Activated CD4-positive, alpha-beta T cell treated with anti-CD3 and anti-CD28 coated beads, Interleukin-2, amount 50 U/mL, for 48 hours (primary cell): ENCODE measurements at regions not wholly inside any gene's neighbourhood (a gene's known extent, or its start where the extent isn't known, plus 50 kb on each side); places are given as distances from the start of the nearest gene placed in this dataset.
"Not testable (repeated sequence)": the region's sequence is repeated elsewhere in the genome, so short reads cannot be mapped to it uniquely, and the experiment has no call there.

Experiments used
- DNase-seq, 2 experiments: peaks; one replicate each; pipeline ENCODE4 v3.0.0-alpha.2; 2020

DNA sequence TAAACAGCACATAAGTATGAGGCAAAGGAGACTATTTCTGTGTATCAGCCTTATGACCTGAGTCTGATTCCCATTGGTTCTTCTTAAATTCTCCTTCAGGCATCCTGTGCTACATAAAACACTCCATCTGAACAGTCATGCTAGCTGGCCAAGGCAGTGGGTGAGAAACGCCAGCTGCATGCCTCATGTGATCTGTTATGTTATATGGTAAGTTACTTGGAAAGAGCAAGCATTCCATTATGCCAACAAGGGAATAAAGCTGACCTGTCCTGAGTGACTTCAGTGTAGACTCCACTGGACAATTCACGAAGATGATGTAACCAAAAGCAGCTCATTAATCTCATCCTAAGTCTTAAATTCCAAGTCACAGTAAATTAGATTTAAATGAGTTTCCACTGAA lies 216.5 kb upstream of the FN1 start:
- no peak for DNase-seq

DNA sequence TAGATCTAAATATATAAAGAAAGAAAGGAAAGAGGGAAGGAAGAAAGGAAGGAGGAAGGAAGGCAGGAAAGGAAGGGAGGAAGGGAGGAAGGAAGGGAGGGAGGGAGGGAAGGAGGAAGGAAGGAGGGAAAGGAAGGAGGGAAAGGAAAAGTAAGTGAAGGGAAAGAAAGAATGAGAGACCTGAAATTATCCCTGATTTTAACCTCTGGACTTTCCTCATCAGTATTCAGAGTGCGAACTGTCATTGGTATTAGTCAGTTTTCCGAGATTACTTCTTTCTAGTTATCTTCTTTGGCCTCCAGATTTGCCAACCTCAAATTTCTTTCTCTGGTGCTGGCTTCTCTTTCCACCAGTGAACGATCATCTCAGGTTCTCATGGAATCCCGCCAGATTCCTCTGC lies 215.5 kb upstream of the FN1 start:
- DNase-seq, result no peak

DNA sequence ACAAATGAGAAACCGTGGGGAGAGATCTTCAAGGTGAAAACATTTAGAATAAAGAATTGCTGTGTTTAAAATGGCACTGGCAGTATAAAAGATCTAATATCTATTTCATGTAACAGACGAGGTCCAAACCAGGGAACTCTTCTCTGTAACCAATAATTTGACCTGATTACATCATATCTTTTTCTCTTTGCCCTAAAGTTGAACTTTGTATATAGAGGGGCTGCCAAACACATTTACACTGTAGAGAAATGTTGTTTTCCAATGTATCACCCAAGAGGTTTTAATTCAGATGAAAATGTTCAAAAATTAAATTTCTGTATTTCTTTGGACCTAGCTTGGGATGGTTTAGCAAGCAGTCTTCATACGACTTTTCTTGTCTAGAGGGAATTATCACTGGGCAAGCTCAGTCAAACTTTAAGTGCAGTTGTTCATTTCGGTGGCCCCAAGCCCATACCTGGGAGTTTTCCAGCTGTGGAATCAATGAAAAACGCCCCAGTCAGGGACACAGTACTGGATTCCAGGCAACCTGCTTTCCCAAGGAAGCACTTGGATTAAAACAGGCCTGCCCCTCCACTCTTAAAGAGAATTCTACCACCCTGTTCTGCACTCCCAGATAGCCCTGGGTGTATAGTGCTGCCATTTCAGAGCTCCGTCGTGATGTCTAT lies 208.5 kb upstream of the FN1 start:
- no peak for DNase-seq

DNA sequence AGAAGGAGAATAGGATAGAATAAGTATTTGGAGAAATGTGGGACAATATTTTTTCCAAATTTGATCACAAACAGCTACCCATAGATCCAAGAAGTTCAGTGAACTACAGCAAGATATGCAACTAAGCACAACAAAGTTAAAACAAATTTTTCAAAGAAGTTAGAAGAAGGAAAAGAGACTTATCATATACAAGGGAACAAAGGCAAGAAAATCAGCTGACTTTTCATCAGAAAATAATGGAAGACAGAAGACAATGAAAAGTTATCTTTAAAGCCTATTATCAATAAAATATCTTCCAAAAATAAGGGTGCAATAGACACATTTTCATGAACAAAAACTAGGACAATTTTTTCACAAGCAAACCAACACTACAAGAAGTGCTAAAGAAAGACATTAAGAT lies 202.8 kb upstream of the FN1 start:
- DNase-seq, result no peak

DNA sequence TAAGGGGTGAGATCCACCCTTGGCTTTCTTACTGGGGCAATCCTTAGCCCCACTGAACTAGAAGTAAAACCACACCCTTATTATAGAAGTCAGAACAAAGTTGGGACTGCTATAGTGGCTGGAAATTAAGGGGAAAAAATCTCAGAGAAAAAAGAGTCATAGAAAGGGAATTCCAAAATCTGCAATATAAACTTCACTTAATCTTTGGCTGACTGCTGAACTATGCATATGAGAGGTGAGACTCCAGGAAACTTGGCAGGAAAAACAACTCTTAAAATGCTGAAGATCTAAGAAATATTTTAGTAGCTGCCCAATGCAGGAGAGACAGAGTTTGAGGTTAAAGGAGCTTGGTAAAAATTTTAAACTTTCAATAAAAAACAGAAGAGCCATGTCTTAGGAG lies 201.8 kb upstream of the FN1 start:
- no peak for DNase-seq

DNA sequence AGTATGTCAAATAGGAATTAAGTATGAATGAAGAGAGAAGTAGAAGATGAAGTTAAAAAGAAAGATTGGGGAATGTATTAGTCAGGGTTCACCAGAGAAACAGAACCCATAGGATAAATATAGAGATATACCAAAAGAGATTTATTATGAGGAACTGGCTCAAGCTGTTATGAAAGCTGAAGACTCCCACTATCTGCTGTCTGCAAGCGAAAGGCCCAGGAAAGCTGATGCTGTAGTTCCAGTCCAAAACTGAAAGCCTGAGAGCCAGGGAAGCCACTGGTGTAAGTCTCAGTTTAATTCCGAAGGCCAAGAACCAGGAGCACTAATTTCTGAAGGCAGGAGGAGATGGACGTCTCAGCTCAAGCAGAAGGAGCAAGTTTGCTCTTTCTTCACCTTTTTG lies 200.9 kb upstream of the FN1 start:
- no peak for DNase-seq

DNA sequence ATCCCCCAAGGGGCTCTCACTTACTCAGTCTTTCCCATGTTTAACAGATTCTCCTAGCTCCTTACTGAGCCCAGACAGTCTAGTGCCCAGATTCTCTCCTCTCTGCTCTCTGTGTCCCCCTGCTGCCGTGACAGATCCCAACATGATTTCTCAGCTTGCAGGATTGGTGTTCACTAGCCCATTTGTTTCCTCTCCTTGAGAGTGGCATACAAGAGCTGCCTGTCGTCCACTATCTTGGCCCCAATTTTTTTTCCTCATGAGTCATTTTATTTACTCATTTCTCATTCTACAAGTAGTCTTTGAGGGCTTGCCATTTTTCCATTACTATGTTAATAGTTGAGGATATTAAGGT lies 199.9 kb upstream of the FN1 start:
- no peak for DNase-seq

DNA sequence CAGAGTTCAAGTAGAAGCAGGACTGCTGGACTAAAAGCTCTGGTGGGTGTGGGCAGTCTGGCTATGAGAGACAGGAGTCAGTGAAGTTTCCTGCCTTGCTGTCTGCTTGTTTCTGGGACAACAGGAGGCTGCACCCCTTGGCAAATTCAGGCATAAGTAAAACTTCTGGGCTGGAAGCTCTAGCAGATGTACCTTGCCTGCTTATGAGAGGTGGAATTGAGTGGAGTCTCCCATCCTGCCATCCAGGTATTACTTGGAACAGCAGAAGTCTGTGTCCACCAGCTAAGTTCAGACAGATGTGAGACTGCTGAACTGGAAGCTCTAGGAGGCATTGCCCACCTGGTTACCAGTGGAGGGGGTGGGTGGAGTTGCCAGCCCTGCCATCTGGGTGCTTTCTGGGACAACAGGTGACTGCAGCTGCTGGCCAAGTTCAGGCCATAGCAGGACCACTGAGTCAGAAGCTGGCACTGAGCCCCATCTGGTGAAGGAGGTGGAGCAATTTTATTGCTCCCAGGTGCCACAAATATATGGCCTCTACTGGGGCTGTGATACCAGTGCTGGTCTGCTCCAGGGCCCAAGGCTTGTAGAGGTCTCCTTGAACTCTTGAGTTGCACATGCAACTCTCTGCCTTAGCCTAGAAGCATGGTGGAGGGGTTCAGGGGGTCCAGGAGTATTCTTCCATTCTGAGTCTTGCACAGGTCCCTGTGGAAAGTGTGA lies 199.4 kb upstream of the FN1 start:
- DNase-seq, result no peak

DNA sequence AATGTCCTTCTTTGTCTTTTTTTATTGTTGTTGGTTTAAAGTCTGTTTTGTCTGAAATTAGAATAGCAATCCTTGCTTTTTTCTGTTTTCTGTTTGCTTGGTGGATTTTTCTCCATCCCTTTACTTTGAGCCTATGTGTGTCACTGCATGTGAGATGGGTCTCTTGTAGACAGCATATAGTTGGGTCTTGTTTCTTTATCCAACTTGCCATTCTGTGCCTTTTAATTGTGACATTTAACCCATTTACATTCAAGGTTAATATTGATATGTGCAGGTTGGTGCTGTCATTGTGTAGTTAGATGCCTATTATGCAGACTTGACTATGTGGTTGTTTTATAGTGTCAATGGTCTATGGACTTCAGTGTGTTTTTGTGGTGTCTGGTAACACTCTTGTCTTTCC lies 197.5 kb upstream of the FN1 start:
- no peak for DNase-seq

DNA sequence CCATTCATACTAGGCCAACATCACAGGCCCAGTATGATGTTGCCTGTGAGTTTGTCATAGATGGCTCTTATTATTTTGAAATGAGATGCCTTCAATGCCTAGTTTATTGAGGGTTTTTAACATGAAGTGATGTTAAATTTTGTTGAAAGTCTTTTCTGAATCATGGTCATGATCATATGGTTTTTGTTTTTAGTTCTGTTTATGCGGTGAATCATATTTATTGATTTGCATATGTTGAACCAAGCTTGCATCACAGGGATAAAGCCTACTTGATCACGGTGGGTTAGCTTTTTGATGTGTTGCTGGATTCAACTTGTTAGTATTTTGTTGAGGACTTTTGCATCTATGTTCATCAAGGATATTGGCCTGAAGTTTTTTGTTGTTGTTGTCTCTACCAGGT lies 195.8 kb upstream of the FN1 start:
- no peak for DNase-seq

DNA sequence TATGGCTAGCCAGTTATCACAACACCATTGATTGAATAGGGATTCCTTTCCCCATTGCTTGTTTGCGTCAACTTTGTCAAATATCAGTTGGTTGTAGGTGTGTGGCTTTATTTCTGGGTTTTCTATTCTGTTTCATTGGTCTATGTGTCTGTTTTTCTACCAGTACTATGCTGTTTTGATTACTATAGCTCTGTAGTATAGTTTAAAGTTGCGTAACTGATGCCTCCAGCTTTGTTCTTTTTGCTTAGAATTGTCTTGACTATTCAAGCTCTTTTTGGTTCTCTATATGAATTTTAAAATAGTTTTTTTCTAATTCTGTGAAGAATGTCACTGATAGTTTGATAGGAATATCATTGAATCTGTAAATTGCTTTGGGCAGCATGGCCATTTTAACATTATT lies 194.9 kb upstream of the FN1 start:
- DNase-seq, result not testable (repeated sequence)

DNA sequence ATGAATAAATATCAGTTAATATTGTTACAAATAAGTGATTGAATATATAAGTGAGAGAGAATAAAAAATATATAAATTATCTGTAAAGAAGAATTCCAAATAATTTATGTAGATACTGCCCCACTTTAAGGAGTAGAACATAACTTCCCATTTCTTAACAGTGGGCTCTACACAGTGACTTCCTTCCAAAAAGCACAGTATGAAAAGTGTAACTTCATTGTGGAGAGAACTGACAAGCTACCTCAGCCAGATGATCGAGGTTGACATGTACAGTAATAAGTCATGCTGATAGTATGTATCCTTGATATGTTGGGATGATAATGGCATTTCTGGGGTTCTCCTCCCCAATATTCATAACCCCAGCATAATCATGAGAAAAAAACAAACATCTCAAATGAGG lies 191.9 kb upstream of the FN1 start:
- no peak for DNase-seq

DNA sequence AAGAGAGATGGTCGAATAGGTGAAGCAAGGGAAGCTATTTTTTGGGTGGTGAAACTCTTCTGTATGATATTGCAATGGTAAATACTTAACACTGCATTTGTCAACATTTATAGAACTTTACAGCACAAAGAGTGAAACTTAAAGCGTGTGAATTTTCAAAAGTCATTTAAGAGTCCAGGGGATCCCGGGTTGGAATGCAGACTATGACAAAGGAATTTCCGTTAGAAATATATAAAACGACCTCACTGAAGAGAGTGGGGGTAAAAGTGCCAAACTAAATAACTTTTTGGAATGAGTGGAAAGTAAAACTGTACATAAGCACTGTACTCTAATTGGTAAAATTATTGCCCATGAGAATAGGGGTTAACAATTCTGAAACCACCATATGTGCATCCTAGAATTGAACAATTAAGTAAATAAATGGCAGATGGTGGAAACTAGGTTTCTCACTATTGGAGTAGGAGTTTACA lies 191.0 kb upstream of the FN1 start:
- DNase-seq, result no peak

DNA sequence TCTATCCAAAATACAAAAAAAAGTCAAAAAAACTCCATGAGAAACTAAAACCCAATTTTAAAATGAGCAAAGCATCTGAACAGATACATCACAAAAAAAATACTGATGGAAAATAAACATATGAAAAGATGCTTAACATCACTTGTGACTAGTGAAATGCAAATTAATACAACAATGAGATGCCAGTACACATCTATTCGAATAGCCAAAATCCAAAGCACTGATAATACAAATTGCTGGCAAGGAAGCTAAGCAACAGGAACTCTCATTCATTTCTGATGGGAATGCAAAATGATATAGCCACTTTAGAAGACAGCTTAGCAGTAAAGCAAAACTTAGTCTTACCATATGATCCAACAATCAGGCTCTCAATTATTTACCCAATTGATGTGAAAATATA lies 190.2 kb upstream of the FN1 start:
- no peak for DNase-seq

DNA sequence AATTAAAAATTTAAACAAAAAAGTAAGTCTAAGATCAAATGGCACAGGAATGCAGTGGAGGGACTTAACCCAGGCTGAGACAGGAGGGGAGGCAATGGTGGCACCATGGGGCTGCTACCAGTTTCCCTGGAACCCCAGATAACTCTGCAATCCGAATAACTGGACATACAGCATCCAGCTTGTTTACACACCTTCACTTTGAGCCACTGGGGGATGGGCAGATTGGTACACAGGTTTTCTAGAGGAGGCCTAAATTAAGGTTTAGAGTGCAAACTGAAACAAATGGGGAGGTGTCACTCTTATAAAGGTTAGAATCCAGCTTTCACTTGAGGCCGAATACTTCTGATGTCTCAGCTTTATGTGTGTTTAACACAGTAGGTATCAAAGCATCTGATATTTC lies 189.3 kb upstream of the FN1 start:
- DNase-seq, result no peak

DNA sequence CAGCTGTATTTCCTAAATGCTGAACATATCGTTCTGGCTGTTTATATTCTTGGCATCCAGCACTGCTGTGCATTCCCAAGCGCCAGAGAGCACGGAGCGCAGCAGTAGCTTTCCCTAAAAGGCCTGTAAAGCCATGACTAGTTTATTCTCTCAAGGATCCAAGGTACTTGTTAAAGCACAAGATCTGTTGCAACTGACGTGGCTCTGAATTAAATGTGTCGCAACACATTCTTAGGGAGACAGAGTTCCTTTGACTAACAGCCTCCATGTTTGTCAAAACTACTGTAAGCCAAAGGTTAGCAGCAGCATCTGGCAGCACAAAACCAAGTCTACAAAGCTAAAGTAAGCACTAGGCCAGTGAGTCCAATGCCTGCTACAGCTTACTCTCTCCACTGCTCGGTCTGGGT lies 188.6 kb upstream of the FN1 start:
- no peak for DNase-seq

DNA sequence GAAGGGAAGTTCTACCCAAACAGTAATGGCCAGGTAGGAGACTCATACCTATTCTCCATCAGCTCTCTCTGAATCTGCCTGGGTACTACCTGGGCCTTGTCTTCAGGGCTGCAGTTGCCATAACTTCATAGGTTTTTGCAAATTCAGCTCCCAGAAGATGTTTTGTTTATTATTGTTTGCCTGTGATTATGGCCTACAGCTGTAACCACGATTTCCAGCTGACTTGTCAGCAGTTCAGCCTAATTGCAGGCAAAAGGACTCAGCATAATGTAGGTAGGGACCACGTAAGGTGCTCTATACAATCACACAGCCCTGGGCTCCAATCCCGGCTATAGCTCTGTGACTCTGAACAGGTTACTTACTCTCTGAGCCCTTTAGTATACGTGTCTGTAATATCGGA lies 187.0 kb upstream of the FN1 start:
- DNase-seq, result no peak

DNA sequence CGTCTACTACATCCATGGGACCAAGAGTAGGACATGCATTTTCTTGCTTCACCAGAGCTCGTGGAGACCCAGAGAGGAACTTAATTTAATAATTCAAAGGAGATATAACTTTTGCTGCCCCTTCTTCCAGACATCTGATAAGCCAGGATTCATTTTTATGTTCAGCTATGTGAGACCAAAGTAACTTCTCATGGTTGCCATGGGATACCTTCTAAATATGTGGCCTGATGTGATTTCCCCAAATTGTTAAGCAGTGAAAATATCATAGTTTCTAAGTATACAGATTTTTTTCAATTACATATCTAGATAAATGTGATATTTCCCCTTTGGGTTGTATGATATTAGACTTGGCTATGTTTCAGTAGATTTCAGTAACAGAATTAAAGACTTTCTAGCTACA lies 185.5 kb upstream of the FN1 start:
- DNase-seq, result no peak

DNA sequence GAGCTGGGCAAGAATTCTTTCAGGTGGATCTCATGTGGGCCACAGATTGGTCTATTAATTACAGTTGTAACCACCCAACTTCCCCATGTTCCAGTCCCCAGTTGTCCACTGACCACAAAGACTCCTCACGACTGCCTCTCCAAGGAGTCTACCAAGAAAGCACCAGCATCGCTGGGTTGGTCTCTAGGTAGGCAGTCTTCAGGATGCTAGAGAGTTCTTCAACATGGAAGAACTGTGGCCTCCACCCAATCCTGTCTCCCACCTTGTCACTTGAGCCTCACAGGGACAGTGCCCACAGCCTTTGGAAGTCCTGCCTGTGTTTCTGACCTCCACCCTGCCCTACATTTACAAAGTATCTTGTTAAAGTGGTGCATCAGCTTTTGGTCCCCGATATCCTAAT lies 184.7 kb upstream of the FN1 start:
- no peak for DNase-seq

DNA sequence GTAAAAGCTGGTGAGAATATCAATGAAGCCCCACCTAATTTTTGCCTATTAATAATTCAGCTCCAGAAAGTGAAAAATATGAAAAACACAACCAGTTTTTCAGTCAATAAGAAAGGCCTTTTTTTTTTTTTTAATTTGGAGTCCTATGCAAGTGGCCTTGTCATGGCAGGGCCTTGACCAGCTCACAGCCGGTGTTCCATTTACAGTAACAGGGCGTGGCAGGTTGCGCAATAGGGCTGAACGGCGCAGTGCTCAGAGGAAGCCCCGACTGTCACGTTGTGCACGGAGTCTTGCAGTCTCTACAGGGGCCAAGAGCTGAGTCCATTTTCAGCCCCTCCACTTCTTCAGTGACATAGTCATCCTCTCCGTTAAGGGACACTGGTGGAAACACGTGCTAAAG lies 184.1 kb upstream of the FN1 start:
- no peak for DNase-seq

DNA sequence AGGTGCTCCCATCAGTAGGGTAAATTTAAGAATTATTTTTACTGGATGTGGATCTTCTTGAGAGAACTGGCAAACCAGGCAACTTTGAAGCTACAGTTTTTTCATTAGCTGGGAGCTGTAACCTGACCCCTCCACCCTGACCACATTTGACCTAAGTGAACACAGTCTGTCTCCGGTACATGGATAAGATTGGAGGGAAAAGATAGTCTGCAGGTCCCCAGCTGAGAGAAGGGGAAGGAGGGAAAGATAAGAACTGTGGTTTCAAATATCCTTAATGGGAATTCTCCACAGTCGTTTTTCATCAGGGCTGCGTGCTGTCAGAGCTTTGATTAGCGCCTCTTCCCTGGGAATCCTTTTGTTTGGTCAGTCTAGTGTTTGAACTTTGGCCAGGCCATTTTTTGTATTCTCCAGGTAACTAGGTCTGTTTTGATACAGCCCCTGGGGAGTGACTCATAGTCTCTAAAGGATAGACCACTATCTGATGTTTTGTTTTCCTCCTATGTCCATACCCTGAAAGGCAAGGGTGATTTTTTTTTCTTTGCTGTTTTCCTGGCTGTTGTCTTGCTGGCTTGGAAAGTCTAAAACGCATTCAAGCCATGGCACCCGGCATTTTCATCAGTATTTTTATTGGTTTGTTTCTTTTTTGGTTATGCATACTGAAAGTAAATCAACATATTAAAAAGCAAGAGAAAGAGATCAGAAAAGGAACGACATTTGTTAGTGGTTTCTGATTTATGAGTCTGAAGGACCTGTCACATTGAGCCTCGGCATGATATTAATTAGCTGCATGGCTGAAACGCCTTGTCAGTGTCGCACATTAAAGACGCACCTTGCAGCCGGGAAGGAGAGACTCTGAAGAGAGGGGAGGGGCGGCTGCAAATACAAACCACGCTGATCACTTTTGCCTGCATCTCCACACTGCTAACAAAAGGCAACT lies 183.4 kb upstream of the FN1 start:
- DNase-seq, result peak in 1 of 2 experiments; percentile 6

DNA sequence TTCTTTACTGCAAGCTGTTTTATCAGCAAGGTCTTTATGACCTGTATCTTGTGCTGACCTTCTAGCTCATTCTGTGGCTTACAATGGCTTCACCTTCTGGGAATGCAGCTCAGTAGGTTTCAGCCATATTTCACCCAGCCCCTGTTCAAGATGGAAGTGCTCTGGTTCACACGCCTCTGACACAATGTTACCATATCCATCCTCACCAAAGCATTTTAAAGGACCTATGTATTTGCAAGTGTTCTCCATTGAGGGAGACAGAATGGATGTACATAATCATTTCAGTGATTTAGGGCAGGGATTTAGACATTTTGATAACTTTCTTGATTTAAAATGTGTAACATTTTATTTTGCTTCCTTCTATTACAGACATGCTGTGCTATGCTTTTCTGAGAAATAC lies 182.3 kb upstream of the FN1 start:
- DNase-seq, result no peak

DNA sequence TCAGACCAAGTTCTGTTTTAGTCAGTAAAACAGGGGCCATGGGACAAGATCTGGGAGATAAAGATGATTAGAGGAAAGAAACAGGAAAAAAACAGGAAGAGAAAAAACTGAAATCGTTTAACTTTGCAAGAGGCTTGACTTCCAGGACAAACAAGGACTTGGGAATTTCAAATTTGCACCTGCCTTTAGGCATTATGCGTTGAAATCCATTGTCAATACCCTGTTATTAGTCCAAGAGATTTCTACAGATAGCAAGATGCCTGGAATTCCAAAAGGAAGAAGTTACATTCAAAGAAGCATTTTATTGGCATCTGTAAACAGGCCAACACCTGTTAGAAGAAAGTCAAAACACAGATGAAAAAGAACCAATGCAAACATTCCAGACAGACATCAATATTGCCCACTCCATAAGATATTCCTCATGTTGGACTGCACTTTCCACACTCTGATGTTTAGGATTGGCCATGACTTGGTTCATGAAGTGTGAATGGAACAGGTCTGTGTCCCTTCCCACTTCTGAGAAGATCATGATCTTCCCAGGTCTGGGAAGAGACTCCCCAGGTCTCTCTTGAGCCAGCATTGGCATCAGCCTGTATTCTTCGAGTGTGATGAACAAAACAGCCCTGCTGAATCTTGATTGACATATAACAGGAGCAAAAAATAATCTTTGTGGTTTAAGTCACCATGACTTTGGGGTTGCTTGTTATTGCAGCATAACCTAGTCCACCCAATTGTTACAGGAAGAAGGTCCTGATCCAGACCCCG lies 181.4 kb upstream of the FN1 start:
- DNase-seq, result no peak
